ENCODE measurements at regions not wholly inside any gene's neighbourhood (a gene's known extent, or its start where the extent isn't known, plus 50 kb on each side); places are given as distances from the start of the nearest gene placed in this dataset.

DNA sequence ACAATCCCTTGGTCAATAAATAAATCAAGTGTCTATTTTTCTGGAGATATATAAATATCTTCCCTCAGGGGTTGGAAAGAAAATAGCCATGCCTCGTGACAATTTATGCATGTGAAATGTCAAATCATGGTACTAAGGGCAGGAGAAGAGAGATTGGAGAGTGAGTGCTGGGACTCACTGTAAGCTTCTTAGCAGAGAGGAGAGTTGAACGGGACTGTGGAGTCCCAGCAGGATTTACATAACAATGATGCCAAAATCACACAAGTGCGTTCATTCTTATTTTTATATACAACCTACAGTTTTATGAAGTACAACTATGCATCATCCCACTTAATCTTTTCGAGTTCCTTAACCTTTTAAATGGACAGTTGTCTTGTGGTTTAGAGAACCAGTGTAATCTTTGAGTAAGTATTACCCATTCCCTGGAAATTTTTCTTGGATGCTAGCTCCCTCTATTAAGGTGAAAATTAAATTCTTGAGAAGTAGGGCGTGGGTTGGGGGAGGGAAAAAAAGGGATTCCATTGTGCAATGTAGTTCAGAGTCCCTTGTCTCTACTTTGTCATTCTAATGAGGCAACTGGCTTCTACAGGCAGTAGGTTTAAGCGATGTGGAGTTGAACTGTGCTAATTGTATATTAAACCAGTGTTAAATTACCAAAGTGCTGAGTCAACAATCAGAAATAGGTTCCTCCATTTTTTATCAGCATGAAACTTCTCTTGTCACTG, 143.6 kb upstream of the EPHA4 start:
- no peak overlapping the region for H3K4me3 Mint-ChIP-seq (ENCODE audit: unreplicated experiment)
- no peaks in the 10 kb centered on the region for H3K36me3 Mint-ChIP-seq (ENCODE audit: low read depth, unreplicated experiment)
- no peaks in the 10 kb centered on the region for H3K9me3 Mint-ChIP-seq (ENCODE audit: unreplicated experiment)
- DNase-seq (ENCODE audit: low spot score), result no peak
- H3K27ac Mint-ChIP-seq (ENCODE audit: unreplicated experiment), result no peak overlapping the region
- TF ChIP-seq, protein P1, sequence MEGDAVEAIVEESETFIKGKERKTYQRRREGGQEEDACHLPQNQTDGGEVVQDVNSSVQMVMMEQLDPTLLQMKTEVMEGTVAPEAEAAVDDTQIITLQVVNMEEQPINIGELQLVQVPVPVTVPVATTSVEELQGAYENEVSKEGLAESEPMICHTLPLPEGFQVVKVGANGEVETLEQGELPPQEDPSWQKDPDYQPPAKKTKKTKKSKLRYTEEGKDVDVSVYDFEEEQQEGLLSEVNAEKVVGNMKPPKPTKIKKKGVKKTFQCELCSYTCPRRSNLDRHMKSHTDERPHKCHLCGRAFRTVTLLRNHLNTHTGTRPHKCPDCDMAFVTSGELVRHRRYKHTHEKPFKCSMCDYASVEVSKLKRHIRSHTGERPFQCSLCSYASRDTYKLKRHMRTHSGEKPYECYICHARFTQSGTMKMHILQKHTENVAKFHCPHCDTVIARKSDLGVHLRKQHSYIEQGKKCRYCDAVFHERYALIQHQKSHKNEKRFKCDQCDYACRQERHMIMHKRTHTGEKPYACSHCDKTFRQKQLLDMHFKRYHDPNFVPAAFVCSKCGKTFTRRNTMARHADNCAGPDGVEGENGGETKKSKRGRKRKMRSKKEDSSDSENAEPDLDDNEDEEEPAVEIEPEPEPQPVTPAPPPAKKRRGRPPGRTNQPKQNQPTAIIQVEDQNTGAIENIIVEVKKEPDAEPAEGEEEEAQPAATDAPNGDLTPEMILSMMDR (IDR thresholded peaks at IDR 0.05; ENCODE audit: unreplicated experiment), result no peak
- H3K27me3 Mint-ChIP-seq (ENCODE audit: unreplicated experiment), result no peaks in the 10 kb centered on the region
- H3K4me1 Mint-ChIP-seq (ENCODE audit: unreplicated experiment), result no peaks in the 10 kb centered on the region

DNA sequence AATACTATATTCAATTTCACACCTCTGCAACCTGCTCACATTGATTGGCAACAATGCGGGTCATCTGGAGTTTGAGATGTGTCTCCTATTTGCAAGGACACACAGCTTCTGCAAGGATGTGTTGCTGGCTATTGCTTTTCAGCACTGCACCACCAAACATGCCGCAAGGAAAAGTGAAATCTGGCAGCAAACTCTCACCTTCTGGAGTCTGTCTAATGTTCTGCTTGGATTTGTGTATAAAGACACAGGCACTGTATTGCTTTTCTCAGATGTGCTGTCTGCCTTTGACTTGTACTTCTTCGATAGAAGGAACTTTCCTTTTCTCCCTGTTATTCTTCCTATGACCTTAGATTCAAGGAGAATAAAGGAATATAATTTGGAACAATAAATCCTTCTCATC, 138.6 kb upstream of the EPHA4 start:
- Mint-ChIP-seq H3K4me3 (ENCODE audit: unreplicated experiment) (no peak overlapping the region), H3K4me1 (ENCODE audit: unreplicated experiment) (no peaks in the 10 kb centered on the region)

DNA sequence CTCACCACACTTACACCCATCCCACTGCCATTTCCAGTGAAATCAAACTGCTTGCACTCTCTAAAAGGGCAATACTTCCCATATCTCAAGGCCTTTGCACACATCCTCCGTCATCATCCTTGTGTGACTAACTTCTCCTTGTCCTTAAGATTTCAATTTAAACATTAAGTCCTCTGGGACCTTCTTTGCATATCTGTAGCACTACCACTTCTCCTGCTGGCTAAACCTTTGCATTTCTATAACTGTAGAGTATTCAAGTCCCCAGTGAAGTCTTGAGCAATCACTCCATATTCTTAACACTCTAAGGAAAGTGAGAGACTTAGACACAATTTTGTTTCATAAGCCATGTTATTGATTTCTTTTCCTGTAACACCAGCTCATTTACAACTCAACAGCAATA, 136.8 kb upstream of the EPHA4 start:
- Mint-ChIP-seq H3K9me3 (ENCODE audit: unreplicated experiment) (no peaks in the 10 kb centered on the region), H3K4me1 (ENCODE audit: unreplicated experiment) (no peaks in the 10 kb centered on the region), H3K4me3 (ENCODE audit: unreplicated experiment) (no peak overlapping the region), H3K27ac (ENCODE audit: unreplicated experiment) (no peak overlapping the region), H3K36me3 (ENCODE audit: low read depth, unreplicated experiment) (no peaks in the 10 kb centered on the region), H3K27me3 (ENCODE audit: unreplicated experiment) (no peaks in the 10 kb centered on the region)
- TF ChIP-seq, protein P1 (IDR thresholded peaks at IDR 0.05; ENCODE audit: unreplicated experiment), result no peak
- no peak for DNase-seq (ENCODE audit: low spot score)

More for the DNA sequence above, 138.6 kb upstream of the EPHA4 start:
- Mint-ChIP-seq H3K27ac (ENCODE audit: unreplicated experiment) (no peak overlapping the region), H3K9me3 (ENCODE audit: unreplicated experiment) (no peaks in the 10 kb centered on the region), H3K36me3 (ENCODE audit: low read depth, unreplicated experiment) (no peaks in the 10 kb centered on the region), H3K27me3 (ENCODE audit: unreplicated experiment) (no peaks in the 10 kb centered on the region)
- no peak for DNase-seq (ENCODE audit: low spot score)
- TF ChIP-seq, protein P1 (IDR thresholded peaks at IDR 0.05; ENCODE audit: unreplicated experiment), result no peak

DNA sequence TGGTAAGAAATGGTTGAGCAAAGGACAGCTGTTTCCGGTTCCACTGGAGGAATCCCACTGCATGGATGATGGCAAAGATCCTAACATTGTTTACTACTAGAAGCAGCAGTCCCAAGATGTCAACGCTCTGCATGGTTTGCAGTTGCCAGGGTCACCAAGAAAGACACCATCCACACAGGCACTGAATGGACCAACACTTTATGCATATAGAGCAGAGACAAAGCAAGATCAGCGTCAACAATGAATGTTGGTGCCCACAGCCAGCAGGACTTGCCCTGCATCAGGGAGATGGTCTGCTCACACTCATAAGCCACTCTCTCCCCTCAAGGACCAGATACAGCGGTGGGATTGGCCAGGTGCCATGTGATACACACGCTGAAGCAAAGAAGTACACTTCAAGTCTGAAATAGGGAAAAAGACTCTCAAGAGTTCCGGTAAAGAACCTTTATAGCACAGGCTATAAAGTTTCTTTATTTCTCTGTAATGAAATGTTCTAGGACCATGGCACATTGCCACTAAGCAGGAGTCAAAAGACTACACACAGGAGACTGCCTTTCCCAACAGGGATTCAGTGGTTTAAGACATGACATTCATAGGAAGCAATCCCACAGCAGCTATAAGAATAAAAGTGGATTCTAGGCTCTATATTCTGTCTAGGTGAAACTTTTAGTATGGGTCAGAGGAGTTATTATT, 133.2 kb upstream of the EPHA4 start:
- no peaks in the 10 kb centered on the region for H3K9me3 Mint-ChIP-seq (ENCODE audit: unreplicated experiment)
- no peak for DNase-seq (ENCODE audit: low spot score)
- no peaks in the 10 kb centered on the region for H3K36me3 Mint-ChIP-seq (ENCODE audit: low read depth, unreplicated experiment)
- no peaks in the 10 kb centered on the region for H3K27me3 Mint-ChIP-seq (ENCODE audit: unreplicated experiment)
- H3K4me3 Mint-ChIP-seq (ENCODE audit: unreplicated experiment), result no peak overlapping the region
- TF ChIP-seq, protein P1 (IDR thresholded peaks at IDR 0.05; ENCODE audit: unreplicated experiment), result no peak
- H3K4me1 Mint-ChIP-seq (ENCODE audit: unreplicated experiment), result no peaks in the 10 kb centered on the region
- no peak overlapping the region for H3K27ac Mint-ChIP-seq (ENCODE audit: unreplicated experiment)

DNA sequence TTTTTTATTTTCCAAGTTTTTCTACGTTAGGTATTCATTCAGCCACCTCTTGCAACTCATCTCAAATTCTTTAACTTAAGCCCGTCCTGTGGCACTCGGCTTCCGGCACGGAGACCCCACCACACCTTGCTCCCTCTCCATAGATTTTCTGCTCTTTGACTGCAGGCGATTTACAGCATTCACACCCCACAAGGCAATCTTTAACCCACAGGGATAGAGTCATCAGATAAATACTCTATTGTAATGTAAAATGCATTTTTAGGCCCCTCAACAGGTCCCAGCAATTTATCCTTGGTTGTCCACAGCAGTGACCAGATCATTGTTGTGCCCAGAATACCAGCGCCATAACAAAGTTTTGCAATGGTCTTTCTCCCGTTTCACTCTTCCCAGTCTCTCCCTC, 132.3 kb upstream of the EPHA4 start:
- Mint-ChIP-seq H3K9me3 (ENCODE audit: unreplicated experiment) (no peaks in the 10 kb centered on the region), H3K27ac (ENCODE audit: unreplicated experiment) (no peak overlapping the region), H3K36me3 (ENCODE audit: low read depth, unreplicated experiment) (no peaks in the 10 kb centered on the region), H3K4me1 (ENCODE audit: unreplicated experiment) (no peaks in the 10 kb centered on the region), H3K27me3 (ENCODE audit: unreplicated experiment) (no peaks in the 10 kb centered on the region), H3K4me3 (ENCODE audit: unreplicated experiment) (no peak overlapping the region)
- TF ChIP-seq, protein P1 (IDR thresholded peaks at IDR 0.05; ENCODE audit: unreplicated experiment), result no peak
- DNase-seq (ENCODE audit: low spot score), result no peak
